SK-N-MC (cell line): ENCODE measurements at regions not wholly inside any gene's neighbourhood (a gene's known extent, or its start where the extent isn't known, plus 50 kb on each side); places are given as distances from the start of the nearest gene placed in this dataset.

Experiments used
- DNase-seq: peaks from one replicate; pipeline ENCODE4 v3.0.0-alpha.2; 2011; ENCODE audit warnings: low read depth, low spot score
- H3K27ac ChIP-seq: fragments of 200-600 bp; sonication (generic); 2 replicates; pipeline ENCODE4 v1.5.1; 2016; ENCODE audit warnings: mixed run types
- H3K36me3 ChIP-seq: fragments of 200-600 bp; sonication (generic); 2 replicates; pipeline ENCODE4 v1.6.1; 2017; ENCODE audit warnings: antibody characterized with exemption, low read length, mixed read lengths; ENCODE audit not compliant: insufficient read depth
- H3K4me3 ChIP-seq: fragments of 200-600 bp; sonication (generic); 2 replicates; pipeline ENCODE4 v1.5.1; 2016
- H3K9ac ChIP-seq: fragments of 200-600 bp; sonication (generic); 2 replicates; pipeline ENCODE4 v1.8.0; 2017; ENCODE audit warnings: mixed run types, mixed read lengths; ENCODE audit not compliant: insufficient read length
- H3K9me3 ChIP-seq: fragments of 200-600 bp; sonication (generic); 2 replicates; pipeline ENCODE4 v1.6.1; 2017; ENCODE audit warnings: low read depth, mild to moderate bottlenecking, antibody characterized with exemption, low read length, moderate library complexity, mixed read lengths
- EZH2 ChIP-seq: fragments of 200-600 bp; sonication (generic); IDR thresholded peaks from one replicate; pipeline ENCODE4 v1.6.1; 2017; ENCODE audit warnings: antibody characterized with exemption
- FOXP2 ChIP-seq: optimal IDR thresholded peaks from 2 replicates; pipeline ENCODE3; 2011; ENCODE audit warnings: mild to moderate bottlenecking, moderate library complexity; ENCODE audit not compliant: insufficient read depth; ENCODE audit errors: extremely low read length, control extremely low read depth
- POLR2AphosphoS5 ChIP-seq: IDR thresholded peaks from 2 replicates; pipeline ENCODE4 v1.6.1; 2012; ENCODE audit warnings: mild to moderate bottlenecking, low read depth, low read length, borderline replicate concordance

- H3K27ac ChIP-seq = no peak overlapping the region
These were observed 81.3 kb upstream of the UBL3 start for GRCh38 chr13:29931696-29932095.

GRCh38 chr13:29929062-29929847, 78.8 kb upstream of the UBL3 start:
- no peak for TF ChIP-seq EZH2
- no peak for TF ChIP-seq FOXP2
- no peak for TF ChIP-seq POLR2AphosphoS5
- no peaks in the 10 kb centered on the region for H3K36me3 ChIP-seq

More at GRCh38 chr13:29931696-29932095, 81.3 kb upstream of the UBL3 start:
- Histone ChIP-seq H3K4me3 (no peak overlapping the region), H3K9me3 (no peaks in the 10 kb centered on the region), H3K9ac (no peak overlapping the region), H3K36me3 (no peaks in the 10 kb centered on the region)
- DNase-seq = no peak
- no peak for TF ChIP-seq FOXP2
- TF ChIP-seq EZH2 = no peak
- no peak for TF ChIP-seq POLR2AphosphoS5

DNA sequence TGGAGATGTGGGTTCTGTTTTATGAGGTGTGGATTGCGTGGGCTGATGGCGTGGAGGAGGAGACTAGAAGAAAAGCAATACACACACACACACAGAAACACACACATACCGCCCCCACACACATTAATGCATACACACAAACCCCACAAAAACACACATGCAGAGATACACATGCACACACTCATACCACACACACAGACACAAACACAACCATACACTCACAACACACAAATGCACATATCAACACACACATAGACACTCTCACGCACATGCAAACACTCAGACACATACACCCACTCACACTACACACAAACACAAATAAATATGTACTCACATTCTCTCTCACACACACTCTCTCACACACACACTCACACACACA, 75.7 kb upstream of the UBL3 start:
- Histone ChIP-seq H3K27ac (no peak overlapping the region), H3K36me3 (no peaks in the 10 kb centered on the region), H3K4me3 (no peak overlapping the region), H3K9me3 (no peaks in the 10 kb centered on the region), H3K9ac (no peak overlapping the region)
- no peak for DNase-seq
- no peak for TF ChIP-seq EZH2
- TF ChIP-seq POLR2AphosphoS5 = no peak
- TF ChIP-seq FOXP2 = no peak

More at GRCh38 chr13:29929062-29929847, 78.8 kb upstream of the UBL3 start:
- DNase-seq = no peak
- H3K9me3 ChIP-seq = no peaks in the 10 kb centered on the region
- no peak overlapping the region for H3K4me3 ChIP-seq
- H3K27ac ChIP-seq = no peak overlapping the region
- no peak overlapping the region for H3K9ac ChIP-seq

DNA sequence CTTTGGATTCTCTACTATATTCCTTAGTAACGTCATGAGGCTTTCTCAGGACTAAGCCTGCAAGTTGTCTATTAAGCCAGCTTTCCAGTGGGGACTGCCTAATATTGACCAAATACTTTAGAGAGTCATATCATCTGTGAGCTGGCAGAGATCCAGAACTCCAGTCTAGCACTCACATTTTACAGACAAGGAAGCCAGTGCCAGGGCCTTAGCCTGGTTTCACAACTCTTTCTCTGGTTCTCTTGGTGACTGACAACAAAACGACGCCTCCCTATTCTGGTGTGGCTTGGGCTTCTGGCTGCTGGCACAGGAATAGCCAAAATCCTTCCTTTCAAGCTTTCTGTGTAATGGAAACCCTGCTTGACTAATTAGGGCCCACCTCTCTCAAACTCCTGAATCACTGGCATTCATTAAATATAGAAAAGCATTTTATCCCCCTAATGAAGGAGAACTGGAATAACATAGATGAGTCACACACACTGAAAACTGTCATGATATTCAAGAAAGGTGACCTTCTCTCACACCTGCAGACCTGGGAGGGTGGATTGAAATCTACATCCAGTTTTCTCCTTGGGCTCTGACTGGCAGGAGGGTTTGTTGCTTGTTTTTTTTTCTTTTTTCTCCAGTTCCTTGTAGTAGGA, 75.2 kb upstream of the UBL3 start:
- no peak for DNase-seq
- Histone ChIP-seq H3K9ac (no peak overlapping the region), H3K36me3 (no peaks in the 10 kb centered on the region), H3K27ac (no peak overlapping the region), H3K4me3 (no peak overlapping the region), H3K9me3 (no peaks in the 10 kb centered on the region)
- TF ChIP-seq POLR2AphosphoS5 (no peak), FOXP2 (no peak), EZH2 (no peak)

- Histone ChIP-seq H3K4me3 (no peak overlapping the region), H3K9ac (no peak overlapping the region), H3K27ac (no peak overlapping the region), H3K36me3 (no peaks in the 10 kb centered on the region), H3K9me3 (no peaks in the 10 kb centered on the region)
- DNase-seq = no peak
- no peak for TF ChIP-seq EZH2
- no peak for TF ChIP-seq POLR2AphosphoS5
- TF ChIP-seq FOXP2 = no peak
These were observed 74.3 kb upstream of the UBL3 start for GRCh38 chr13:29924482-29925350.

DNA sequence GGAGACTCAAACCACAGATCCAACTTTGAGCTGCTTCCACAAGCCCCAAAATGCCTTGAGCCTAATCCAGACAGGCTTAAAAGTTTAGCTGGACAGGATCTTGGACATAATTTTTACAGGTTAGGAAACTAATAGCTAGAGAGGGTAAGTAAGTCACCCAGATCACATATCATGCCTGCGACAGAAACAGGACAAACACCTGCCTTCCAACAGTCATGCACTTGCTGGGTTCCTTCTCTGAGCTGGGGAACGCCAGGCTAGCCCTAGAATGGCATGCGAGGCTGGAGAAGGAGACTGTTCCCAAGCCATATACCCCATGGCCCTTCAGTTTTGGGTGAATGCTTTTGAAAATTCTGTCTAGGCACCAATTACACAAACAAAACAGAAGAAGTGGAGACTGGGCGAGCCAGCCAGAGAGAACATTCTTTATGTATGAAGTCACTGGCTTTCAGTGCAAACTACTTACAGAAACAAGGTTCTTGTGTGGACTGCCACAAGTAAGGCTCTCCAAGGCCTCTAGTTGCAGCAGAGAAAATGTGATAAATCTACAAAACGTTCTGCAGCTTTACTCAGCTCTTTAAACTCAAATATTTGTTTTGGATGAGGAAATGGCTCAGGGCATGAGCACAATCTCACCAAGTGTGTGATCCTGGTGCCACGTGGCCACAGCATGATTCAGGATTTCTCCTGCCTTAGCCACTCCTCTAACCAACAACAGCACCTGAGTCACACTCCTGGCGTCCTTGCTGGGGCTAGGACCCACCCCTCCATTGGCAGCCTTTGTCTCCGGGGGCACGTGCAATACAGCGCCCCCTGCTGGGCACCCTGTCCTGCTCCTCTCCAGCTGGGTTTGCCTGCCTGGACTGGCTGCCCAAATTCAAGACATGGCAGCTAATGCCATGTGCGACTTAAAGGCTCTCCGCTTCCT, 73.4 kb upstream of the UBL3 start:
- TF ChIP-seq POLR2AphosphoS5 = no peak
- TF ChIP-seq FOXP2 = no peak
- Histone ChIP-seq H3K36me3 (no peaks in the 10 kb centered on the region), H3K4me3 (no peak overlapping the region), H3K9ac (no peak overlapping the region), H3K27ac (no peak overlapping the region), H3K9me3 (no peaks in the 10 kb centered on the region)
- no peak for DNase-seq

DNA sequence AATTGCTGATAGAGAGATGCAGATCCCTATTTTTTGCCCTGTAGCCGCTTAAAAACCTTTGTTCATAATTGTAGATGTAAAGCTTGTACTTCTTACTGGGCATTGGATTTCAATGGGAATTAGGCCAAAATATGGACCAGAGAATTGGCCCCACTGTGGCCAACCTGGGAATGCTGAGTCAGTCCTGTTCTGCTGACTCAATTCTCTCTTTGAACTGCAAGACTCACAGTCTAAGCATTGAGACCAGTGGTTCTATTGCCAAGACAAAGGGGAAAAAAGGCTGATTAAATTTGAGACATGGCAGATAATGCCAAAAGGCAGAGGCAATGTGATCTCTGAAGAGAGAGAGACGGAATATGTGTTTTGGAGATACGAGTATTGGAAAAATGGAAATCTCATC, 72.5 kb upstream of the UBL3 start:
- Histone ChIP-seq H3K36me3 (no peaks in the 10 kb centered on the region), H3K27ac (no peak overlapping the region), H3K9me3 (no peaks in the 10 kb centered on the region), H3K4me3 (no peak overlapping the region), H3K9ac (no peak overlapping the region)
- DNase-seq = no peak
- no peak for TF ChIP-seq EZH2
- TF ChIP-seq POLR2AphosphoS5 = no peak
- no peak for TF ChIP-seq FOXP2
